ENCODE measurements at regions not wholly inside any gene's neighbourhood (a gene's known extent, or its start where the extent isn't known, plus 50 kb on each side); places are given as distances from the start of the nearest gene placed in this dataset.

- H3K4me3 ChIP-seq: no peak overlapping the region
- ATAC-seq (no peak), DNase-seq (no peak)
- no peaks in the 10 kb centered on the region for H3K4me1 ChIP-seq
- H3K27me3 ChIP-seq: no peaks in the 10 kb centered on the region
- intact Hi-C loops (cut with DNase I): no loop called here
- no peaks in the 10 kb centered on the region for H3K36me3 ChIP-seq
- TF ChIP-seq, protein P1, sequence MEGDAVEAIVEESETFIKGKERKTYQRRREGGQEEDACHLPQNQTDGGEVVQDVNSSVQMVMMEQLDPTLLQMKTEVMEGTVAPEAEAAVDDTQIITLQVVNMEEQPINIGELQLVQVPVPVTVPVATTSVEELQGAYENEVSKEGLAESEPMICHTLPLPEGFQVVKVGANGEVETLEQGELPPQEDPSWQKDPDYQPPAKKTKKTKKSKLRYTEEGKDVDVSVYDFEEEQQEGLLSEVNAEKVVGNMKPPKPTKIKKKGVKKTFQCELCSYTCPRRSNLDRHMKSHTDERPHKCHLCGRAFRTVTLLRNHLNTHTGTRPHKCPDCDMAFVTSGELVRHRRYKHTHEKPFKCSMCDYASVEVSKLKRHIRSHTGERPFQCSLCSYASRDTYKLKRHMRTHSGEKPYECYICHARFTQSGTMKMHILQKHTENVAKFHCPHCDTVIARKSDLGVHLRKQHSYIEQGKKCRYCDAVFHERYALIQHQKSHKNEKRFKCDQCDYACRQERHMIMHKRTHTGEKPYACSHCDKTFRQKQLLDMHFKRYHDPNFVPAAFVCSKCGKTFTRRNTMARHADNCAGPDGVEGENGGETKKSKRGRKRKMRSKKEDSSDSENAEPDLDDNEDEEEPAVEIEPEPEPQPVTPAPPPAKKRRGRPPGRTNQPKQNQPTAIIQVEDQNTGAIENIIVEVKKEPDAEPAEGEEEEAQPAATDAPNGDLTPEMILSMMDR (IDR thresholded peaks at IDR 0.05): no peak
- no peak overlapping the region for H3K27ac ChIP-seq
- no peaks in the 10 kb centered on the region for H3K9me3 ChIP-seq
Observed at GRCh38 chr9:28598408-28598807, 1025.1 kb upstream of the C9orf72 start.

- ATAC-seq (no peak), DNase-seq (no peak)
- Histone ChIP-seq H3K4me1 (no peaks in the 10 kb centered on the region), H3K9me3 (no peaks in the 10 kb centered on the region), H3K27me3 (no peaks in the 10 kb centered on the region), H3K27ac (no peak overlapping the region), H3K36me3 (no peaks in the 10 kb centered on the region), H3K4me3 (no peak overlapping the region)
- TF ChIP-seq, protein P1 (IDR thresholded peaks at IDR 0.05): no peak
- intact Hi-C loops (cut with DNase I): no loop called here
Observed at GRCh38 chr9:28600226-28600625, 1026.9 kb upstream of the C9orf72 start.

- no peak overlapping the region for H3K27ac ChIP-seq
- no peak for DNase-seq
- no peaks in the 10 kb centered on the region for H3K9me3 ChIP-seq
Observed at GRCh38 chr9:28607843-28608242, 1034.6 kb upstream of the C9orf72 start.

DNA sequence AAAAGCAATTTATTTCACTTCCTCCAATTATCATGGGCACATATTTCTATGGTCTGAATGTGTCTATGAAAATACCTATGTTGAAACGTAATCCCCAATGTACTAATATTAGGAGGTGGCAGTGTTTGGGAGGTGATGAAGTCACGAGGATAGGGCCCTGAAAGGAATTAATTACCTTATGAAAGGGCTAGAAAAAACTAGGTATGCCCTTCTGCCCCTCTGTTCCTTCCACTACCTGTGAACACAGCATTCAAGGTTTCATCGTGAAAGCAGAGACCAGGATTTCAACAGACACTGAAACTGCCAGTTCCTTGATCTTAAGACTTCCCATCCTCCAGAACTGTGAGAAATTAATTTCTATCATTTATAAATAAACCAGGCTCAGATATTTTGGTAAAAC is 1037.1 kb upstream of the C9orf72 start:
- no peak for DNase-seq
- intact Hi-C loops (cut with DNase I): no loop called here
- ATAC-seq: no peak
- H3K27me3 ChIP-seq: no peaks in the 10 kb centered on the region
- H3K36me3 ChIP-seq: no peaks in the 10 kb centered on the region
- no peaks in the 10 kb centered on the region for H3K9me3 ChIP-seq
- H3K27ac ChIP-seq: no peak overlapping the region
- H3K4me3 ChIP-seq: no peak overlapping the region
- TF ChIP-seq, protein P1 (IDR thresholded peaks at IDR 0.05): no peak
- H3K4me1 ChIP-seq: no peaks in the 10 kb centered on the region

More at GRCh38 chr9:28607843-28608242, 1034.6 kb upstream of the C9orf72 start:
- H3K36me3 ChIP-seq: no peaks in the 10 kb centered on the region
- intact Hi-C loops (cut with DNase I): no loop called here
- H3K27me3 ChIP-seq: no peaks in the 10 kb centered on the region
- no peak for ATAC-seq
- H3K4me3 ChIP-seq: no peak overlapping the region
- TF ChIP-seq, protein P1 (IDR thresholded peaks at IDR 0.05): no peak
- H3K4me1 ChIP-seq: no peaks in the 10 kb centered on the region

DNA sequence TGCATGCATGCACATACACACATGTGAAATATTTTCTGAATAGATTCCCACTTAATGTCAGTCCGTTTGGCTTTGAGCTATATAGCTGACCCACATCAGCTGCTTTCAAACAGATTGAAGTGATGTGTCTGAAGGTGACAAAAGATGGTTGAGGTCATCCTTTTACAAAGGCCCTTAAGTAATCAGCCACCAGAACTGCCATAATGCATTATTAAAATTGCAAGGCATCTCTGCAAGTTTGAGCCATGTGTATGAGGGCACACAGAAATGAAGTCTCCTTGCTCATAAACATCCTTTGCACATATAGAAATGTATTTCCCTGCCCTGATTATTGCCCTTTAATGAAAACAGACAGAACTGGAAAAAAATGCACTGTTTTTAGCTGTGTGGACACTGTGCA is 1043.0 kb upstream of the C9orf72 start:
- no peaks in the 10 kb centered on the region for H3K27me3 ChIP-seq
- intact Hi-C loops (cut with DNase I): no loop called here
- H3K27ac ChIP-seq: no peak overlapping the region
- TF ChIP-seq, protein P1 (IDR thresholded peaks at IDR 0.05): no peak
- DNase-seq (no peak), ATAC-seq (no peak)
- no peak overlapping the region for H3K4me3 ChIP-seq
- no peaks in the 10 kb centered on the region for H3K9me3 ChIP-seq
- H3K36me3 ChIP-seq: no peaks in the 10 kb centered on the region
- no peaks in the 10 kb centered on the region for H3K4me1 ChIP-seq

DNA sequence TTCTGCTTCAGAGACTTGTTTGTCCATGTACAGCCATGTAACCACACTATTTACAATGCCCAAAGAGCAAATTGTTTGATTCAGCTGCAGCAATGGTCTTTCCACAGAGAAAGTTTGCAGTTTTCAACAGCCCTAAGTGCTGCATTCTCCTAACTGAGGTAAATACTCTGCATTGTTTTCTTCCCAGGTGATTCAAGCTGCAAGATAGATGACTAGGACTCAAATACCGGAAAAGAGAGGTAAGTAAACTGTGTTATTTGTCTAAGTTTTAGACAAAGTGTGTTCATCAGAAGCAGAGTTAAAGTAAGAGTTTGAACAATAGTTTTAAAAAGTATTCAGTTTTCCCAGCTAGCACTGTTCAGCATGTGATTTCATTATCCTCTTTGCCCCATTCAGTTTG is 1046.7 kb upstream of the C9orf72 start:
- no peak for ATAC-seq
- Histone ChIP-seq H3K4me3 (no peak overlapping the region), H3K27ac (no peak overlapping the region), H3K9me3 (no peaks in the 10 kb centered on the region), H3K4me1 (no peaks in the 10 kb centered on the region), H3K27me3 (no peaks in the 10 kb centered on the region), H3K36me3 (no peaks in the 10 kb centered on the region)
- DNase-seq: no peak
- TF ChIP-seq, protein P1 (IDR thresholded peaks at IDR 0.05): no peak
- intact Hi-C loops (cut with DNase I): no loop called here
